Lower leg skin (tissue), 3 donors: ENCODE measurements at regions not wholly inside any gene's neighbourhood (a gene's known extent, or its start where the extent isn't known, plus 50 kb on each side); places are given as distances from the start of the nearest gene placed in this dataset.

Experiments used
- CTCF ChIP-seq, 3 donors: fragments of 450-650 bp; IDR thresholded peaks; one replicate each; pipeline ENCODE4 v1.5.1; 2016; ENCODE audit warnings: antibody characterized with exemption in 3 of 3, mild to moderate bottlenecking in 3 of 3, moderate library complexity in 2 of 3
- POLR2A ChIP-seq, 2 donors: fragments of 450-650 bp; IDR thresholded peaks; one replicate each; pipeline ENCODE4 v1.6.1; 2016 to 2017; ENCODE audit warnings: antibody characterized with exemption in 2 of 2, mild to moderate bottlenecking in 1 of 2, moderate library complexity in 1 of 2

- no peak for TF ChIP-seq CTCF (IDR thresholded peaks at IDR 0.05)
- TF ChIP-seq POLR2A (IDR thresholded peaks at IDR 0.05): no peak
These were observed 147.4 kb downstream of the TEX36 start for GRCh38 chr10:125535559-125535958.
